Dedifferentiated amniotic fluid mesenchymal stem cell (primary cell): ENCODE measurements at regions not wholly inside any gene's neighbourhood (a gene's known extent, or its start where the extent isn't known, plus 50 kb on each side); places are given as distances from the start of the nearest gene placed in this dataset.

ENCODE experiments used
- DNase-seq: peaks from one replicate; pipeline ENCODE4 v3.0.0-alpha.2; 2016; ENCODE audit errors: extremely low spot score

- DNase-seq = no peak
Observed at GRCh38 chr2:2872713-2873449, 504.7 kb downstream of the EIPR1 start.

DNA sequence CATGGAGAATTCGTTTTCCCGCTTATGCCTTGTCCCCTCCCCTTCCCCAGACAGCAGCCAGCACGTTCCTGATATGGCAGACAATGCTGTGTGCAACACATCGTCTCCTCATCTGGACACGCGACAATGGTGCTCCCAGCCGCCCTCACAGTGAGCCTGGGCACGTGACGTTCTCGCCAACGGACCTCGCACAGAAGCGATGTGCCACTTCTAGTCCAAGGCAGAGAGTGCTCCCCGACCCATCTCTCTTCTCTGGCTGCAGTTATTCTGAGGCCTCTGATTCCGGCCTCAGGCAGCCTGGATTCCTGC lies 505.4 kb downstream of the EIPR1 start:
- DNase-seq = no peak

- DNase-seq = no peak
Observed at GRCh38 chr2:2871480-2872308, 505.9 kb downstream of the EIPR1 start.

GRCh38 chr2:2870106-2870505 lies 507.5 kb downstream of the EIPR1 start:
- DNase-seq = no peak

GRCh38 chr2:2869553-2869952 lies 508.1 kb downstream of the EIPR1 start:
- DNase-seq = no peak

GRCh38 chr2:2868085-2868484 lies 509.5 kb downstream of the EIPR1 start:
- DNase-seq = no peak

GRCh38 chr2:2867397-2867979 lies 510.1 kb downstream of the EIPR1 start:
- no peak for DNase-seq

GRCh38 chr2:2866459-2866858 lies 511.2 kb downstream of the EIPR1 start:
- no peak for DNase-seq

DNA sequence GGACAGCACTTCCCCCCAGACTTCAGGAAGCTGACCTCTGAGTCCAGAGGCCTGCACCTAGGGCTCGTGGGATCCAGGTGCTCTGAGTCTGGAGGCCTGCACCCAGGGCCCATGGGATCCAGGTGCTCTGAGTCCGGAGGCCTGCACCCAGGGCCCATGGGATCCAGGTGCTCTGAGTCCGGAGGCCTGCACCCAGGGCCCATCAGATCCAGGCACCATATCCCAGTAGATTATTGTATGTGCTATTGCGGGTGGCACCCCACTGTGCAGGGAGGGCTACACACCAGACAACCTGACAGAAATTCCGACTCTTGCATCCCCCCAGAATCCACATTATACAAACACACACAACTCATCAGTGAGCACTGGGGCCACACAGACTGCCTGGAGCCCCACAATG lies 515.2 kb downstream of the EIPR1 start:
- no peak for DNase-seq

- DNase-seq = no peak
Observed at GRCh38 chr2:2861666-2862240, 515.9 kb downstream of the EIPR1 start.

DNA sequence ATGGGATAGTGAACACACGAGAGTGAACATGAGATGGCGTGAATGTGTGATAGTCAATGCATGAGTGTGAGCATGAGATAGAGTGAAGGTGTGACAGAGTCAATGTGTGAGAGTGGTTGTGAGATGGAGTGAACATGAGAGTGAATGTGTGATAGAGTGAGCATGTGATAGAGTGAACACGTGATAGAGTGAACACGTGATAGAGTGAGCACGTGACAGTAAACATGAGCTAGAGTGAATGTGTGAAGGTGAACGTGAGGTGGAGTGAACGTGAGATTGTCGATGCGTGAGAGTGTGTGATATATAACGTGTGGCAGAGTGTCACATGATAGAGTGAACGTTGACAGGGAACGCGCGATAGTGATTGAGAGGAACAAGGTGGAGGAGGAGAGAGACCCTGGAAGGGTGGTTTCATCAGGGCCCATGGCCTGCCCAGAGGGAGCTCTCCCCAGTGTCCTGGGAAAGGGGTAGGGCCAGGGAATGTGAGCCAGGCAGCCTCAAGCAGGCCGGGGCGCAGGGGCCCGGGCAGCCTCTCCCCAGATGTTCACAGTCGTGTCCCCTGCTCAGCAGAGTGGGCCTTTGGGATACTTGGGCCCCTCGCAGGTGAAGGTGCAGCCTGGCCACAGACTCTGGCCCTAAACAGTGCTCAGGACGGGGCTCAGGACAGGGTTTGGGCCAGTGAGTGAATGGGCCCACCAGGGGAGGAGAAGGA lies 516.9 kb downstream of the EIPR1 start:
- no peak for DNase-seq

GRCh38 chr2:2859732-2860131 lies 517.9 kb downstream of the EIPR1 start:
- DNase-seq = no peak

DNA sequence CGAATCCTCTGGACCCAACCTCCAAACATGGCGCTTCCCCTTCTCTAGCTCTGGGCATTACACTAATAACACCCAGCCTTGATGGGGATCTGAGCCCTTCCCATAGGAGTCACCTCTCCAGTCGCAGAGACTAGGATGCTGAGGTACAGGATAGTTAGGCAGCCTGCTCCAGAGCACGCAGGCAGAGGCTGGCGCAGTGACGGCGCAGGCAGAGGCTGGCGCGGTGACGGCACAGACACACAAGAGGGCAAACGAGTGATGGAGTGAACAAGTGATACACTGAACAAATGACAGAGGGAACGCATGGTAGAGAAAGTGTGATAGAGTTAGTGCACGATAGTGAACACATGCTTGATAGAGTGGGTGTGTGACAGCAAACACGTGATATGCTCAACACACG lies 518.5 kb downstream of the EIPR1 start:
- DNase-seq = no peak

- no peak for DNase-seq
Observed at GRCh38 chr2:2856723-2857415, 520.7 kb downstream of the EIPR1 start.

GRCh38 chr2:2855297-2855696 lies 522.3 kb downstream of the EIPR1 start:
- DNase-seq = no peak

DNA sequence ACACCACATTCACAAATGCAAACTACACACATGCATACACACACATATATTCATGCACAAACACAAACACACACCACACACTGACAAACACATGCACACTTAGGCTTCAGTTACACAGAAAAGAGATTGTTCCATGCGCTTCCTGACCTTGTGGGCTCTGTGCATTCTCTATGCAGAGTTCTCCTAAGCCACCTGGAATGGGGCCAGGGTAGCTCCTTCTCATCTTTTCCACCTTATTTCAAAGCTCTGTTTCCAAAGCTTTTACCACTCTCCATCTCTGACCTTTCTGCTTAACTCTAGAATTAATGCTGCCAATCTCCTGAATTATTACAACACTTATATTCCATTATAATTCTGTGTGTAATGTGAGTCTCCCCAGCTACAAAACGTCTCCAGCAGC lies 522.3 kb upstream of the MYT1L start:
- no peak for DNase-seq

DNA sequence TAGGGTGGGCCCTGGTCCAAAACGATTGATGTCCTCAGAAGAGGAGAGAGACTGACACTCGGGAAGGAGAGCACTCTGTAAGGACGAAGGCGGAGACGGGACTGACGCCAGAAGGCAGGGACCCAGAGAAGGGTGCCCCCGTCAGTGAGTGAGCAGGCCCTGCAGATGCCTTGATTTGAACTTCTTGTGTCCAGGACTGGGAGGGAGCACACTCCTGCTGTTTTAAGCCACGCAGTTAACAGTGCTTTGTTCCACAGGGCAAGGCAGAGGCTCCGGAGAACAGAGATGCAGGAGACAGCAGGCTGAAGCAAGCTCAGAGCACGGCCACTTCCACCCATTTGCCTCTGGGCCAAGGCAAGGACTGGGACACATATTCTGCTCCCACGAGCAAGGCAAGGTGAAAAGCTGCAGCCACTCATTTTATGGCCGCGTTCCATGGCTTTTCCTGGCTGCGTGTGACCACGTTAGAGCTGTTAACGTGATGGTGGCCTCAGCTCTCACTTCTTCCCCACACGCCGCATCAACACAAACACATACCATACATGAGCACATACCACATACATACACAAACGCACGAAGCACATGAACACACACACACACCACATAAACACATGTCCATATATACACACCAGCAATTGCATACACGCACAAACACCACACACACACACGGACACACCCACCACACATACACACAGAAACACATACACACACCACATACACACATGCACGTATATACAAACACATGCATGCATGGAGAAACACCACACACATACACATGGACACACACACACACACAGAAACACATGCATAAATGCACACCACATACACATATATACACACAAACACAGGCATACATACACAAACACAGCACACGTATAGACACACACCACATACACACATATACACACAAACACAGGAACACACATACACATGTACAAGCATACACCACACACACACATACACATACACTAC lies 521.0 kb upstream of the MYT1L start:
- no peak for DNase-seq

DNA sequence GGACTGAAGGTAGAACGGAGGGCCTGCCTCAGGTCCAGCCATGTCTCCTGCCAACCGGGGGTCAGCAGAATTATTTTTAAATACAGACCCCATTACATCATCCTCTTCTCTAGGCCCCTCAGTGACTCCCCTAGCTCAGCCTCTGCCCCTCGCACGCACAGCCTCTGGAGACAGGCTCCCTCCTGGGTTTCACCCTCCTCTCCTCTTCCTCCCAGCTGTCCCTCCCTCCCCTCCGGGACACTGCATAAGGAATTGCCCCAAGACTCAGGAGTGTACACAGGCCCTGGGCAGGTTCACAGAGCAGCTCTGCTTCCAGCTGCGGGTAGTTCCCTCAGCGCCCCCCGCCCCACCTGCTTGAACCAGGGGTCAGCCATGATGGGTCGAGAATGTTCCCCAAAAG lies 520.2 kb upstream of the MYT1L start:
- DNase-seq = no peak

DNA sequence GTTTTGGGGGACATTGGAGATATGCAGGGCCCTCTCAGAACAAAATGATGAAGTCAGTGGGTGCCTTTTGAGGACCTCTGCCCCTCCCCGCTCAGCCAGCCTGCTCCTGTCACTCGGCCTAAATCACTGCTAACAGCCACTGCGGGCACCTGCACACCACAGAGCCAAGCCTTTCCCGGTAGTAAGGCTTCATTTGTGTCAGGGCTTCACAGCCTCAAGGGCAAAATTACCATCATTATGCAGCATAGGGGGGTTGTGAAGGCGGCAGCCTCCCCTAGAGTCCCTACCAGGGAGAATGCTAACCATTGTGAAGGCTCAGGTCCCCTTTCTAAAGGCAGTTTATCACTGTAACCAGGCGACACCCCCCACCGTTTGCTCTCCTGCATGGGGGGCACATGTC lies 519.8 kb upstream of the MYT1L start:
- DNase-seq = no peak

DNA sequence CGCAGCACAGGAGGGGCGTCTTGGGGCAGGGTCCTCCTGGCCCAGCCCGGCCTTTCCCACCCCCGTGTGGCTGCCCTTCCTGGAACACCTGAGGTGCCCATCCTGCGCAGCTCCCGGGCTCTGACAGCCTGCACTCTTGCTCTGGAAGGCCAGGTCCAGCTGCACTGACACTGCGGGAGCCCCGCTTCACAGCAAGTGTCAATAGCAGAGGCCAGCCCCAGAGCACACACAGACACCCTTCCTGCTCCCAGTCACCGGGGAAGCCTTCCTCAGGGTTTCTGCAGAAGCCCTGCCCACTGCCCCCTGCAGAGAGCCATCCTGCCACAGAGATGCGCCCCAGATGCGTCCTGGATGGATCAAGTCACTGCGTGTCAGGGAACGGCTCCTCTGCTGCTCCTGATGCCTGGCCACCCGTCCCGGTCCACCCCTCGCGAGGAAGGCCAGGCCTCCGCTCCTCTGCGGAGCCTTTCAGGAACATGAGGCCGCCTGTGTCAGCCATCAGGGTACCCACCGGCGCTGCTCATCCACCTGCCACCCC lies 519.2 kb upstream of the MYT1L start:
- no peak for DNase-seq
